NCI-H69 (cell line): ENCODE measurements at regions not wholly inside any gene's neighbourhood (a gene's known extent, or its start where the extent isn't known, plus 50 kb on each side); places are given as distances from the start of the nearest gene placed in this dataset.
"Not testable (repeated sequence)": the region's sequence is repeated elsewhere in the genome, so short reads cannot be mapped to it uniquely, and the experiment has no call there.

Experiments
- DNase-seq: peaks from one replicate; lab custom pipeline; 2025; lab: John Stamatoyannopoulos, UW

GRCh38 chr7:13092708-13093005, 405.2 kb downstream of the ARL4A start:
- no peak for DNase-seq

DNA sequence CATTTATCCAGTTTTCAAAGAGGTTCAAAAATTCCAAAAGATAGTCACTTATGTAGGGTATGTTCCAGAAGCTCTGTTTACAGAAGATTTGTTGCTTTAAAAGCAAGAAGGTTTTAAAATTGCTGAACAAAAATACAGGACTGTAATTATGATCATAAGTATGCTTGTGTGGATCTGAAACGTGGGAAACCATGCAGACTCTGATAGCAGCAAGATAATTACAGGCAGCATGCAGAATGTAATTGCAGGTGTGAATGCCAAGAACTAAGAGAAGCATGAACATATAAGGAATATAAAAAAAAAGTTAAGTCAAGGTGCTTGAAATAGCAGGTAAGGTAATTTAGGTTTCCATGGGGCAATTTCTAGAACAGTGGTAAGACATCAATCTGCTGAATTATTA, 405.7 kb downstream of the ARL4A start:
- DNase-seq = peak; percentile 87

DNA sequence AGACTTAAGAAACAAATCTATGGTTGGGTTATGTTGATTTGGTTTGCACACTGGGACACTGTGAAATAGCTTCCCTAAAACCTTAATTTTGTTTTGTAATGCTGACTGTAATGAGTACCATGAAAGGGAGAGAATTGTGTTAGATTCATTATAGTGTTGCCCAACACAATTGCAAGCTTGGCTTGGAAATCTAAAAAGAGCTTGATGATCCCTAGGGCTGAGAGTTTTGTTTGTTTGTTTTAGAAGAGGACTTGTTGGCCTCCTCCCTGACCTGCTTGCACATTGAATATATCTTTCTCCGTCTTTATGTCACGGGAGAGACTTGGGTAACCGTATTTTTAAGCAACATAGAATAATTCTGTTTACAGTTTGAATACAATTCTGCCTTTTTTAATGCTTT, 410.1 kb downstream of the ARL4A start:
- DNase-seq = no peak

DNA sequence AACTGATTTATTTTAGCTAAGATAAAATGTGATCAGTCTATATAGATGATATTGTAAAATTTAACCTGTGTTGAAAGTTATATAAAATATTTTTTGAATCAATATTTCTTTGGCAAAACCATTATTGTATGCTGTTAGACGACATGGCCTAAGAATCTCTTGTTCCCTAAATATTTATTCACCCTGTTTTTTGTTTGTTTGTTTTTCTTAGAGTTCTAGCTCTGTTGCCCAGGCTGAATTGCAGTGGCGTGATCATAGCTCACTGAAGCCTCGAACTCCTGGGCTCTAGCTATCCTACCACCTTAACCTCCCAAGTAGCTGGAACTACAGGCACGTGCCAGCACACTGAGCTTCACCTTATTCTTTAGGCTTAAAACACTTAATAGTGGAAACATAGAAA, 410.7 kb downstream of the ARL4A start:
- DNase-seq = no peak

- DNase-seq = no peak
These were observed 411.8 kb downstream of the ARL4A start for GRCh38 chr7:13099154-13099795.

- DNase-seq = no peak
These were observed 416.7 kb downstream of the ARL4A start for GRCh38 chr7:13104128-13104527.

GRCh38 chr7:13105209-13105608, 417.8 kb downstream of the ARL4A start:
- no peak for DNase-seq

DNA sequence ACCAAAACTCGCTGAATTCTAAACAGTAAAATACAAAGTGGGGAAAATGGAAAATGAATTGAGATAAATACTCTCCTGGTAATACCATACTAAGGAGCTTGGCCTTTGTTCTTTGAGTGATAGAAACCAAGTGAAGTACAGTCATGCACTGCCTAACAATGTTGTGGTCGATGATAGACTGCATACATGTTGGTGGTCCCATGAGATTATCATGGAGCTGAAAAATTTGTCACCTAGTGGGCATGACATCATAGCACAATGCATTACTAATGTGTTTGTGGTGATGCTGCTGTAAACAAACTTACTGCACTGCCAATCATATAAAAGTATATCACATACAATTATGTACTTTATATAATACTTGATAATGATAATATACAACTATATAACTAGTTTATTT, 419.1 kb downstream of the ARL4A start:
- DNase-seq = no peak

- no peak for DNase-seq
These were observed 419.9 kb downstream of the ARL4A start for GRCh38 chr7:13107291-13107690.

- no peak for DNase-seq
These were observed 420.6 kb downstream of the ARL4A start for GRCh38 chr7:13108061-13108460.

GRCh38 chr7:13109201-13109600, 421.8 kb downstream of the ARL4A start:
- no peak for DNase-seq

DNA sequence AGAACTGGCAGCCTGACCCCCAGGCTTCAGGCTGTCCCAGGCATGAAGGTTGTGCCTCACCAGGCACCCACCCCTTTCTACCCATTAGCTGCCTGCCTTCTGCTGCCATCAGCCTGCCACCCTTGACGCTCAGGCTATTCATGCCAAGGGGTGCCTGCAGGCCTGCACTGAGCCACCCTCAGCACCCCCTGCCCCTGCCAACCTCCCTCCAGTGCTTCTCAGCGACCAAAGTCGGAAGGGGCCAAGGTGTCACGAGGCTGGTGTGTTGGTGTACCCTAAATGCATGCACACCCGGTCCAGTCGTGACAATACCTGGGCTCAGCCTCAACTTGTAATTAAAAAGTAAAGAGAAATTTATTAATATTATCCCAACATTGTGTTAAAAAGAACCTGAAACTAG, 422.7 kb downstream of the ARL4A start:
- DNase-seq = no peak

GRCh38 chr7:13111230-13111629, 423.8 kb downstream of the ARL4A start:
- DNase-seq = no peak

- not testable (repeated sequence) for DNase-seq
These were observed 426.8 kb downstream of the ARL4A start for GRCh38 chr7:13114240-13114639.

- DNase-seq = no peak
These were observed 427.8 kb downstream of the ARL4A start for GRCh38 chr7:13115157-13115772.

GRCh38 chr7:13115855-13116254, 428.4 kb downstream of the ARL4A start:
- no peak for DNase-seq

DNA sequence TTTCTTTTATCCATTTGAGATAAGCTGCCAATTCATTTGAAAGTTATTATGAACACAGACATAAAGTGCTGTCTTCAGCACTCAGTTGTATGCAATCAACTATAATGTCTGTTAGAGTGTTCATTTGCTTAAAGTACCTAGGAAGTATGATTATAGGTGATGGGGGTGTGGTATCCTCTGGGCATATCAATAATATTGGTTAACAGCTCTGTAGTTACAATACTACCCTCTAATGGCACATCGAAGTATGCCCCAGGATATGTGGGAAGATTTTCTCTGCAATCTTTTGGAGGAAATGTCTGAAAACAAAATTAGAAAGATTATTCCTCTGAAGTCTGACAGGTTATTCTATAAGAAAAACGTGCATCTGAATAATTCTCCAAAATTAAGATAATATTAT, 429.7 kb downstream of the ARL4A start:
- peak; percentile 60 for DNase-seq

- no peak for DNase-seq
These were observed 430.2 kb downstream of the ARL4A start for GRCh38 chr7:13117592-13117991.

GRCh38 chr7:13124629-13125028, 437.2 kb downstream of the ARL4A start:
- DNase-seq = not testable (repeated sequence)

- DNase-seq = no peak
These were observed 438.9 kb downstream of the ARL4A start for GRCh38 chr7:13126347-13126746.

DNA sequence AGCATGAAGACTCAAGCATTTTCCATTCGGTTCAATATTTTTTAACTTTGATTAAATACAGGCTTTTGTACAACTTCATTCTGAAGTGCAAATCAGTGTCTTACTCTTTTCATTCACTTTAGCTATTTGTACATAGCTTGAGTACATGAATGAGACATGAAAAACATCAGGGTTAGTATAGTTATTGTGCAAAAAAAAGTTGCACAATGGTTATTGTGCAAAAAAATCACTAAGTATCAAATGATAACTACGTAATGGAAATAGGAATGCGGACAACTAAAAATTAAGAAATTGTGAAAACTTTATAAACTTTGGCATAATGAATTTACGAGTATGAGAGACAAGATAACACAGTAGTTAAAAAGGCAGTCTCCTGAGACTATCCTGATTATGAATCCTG, 442.9 kb downstream of the ARL4A start:
- DNase-seq = no peak

GRCh38 chr7:13130906-13131305, 443.5 kb downstream of the ARL4A start:
- DNase-seq = not testable (repeated sequence)

- DNase-seq = no peak
These were observed 444.9 kb downstream of the ARL4A start for GRCh38 chr7:13132314-13132713.

DNA sequence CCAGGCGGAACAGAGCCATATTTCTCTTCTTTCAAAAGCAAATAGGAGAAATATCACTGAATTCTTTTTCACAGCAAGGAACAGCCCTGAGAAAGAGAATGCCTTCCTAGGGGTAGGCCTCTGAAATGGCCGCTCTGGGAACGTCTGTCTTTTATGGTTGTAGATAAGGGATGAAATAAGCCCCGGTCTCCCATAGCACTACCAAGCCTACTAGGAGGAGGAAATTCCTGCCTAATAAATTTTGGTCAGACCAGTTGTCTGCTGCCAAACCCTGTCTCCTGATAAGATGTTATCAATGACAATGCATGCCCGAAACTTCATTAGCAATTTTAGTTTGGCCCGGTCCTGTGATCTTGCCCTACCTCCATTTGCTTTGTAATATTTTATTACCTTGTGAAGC, 448.9 kb downstream of the ARL4A start:
- DNase-seq = not testable (repeated sequence)
